GM18508 (cell line): ENCODE measurements at regions not wholly inside any gene's neighbourhood (a gene's known extent, or its start where the extent isn't known, plus 50 kb on each side); places are given as distances from the start of the nearest gene placed in this dataset.

ENCODE experiments used
- ATAC-seq: cut with Tn5 transposase; IDR thresholded peaks from one replicate; pipeline ENCODE4 v1.9.1; 2021; ENCODE audit warnings: moderate number of reproducible peaks; ENCODE audit not compliant: insufficient read depth, unreplicated experiment

DNA sequence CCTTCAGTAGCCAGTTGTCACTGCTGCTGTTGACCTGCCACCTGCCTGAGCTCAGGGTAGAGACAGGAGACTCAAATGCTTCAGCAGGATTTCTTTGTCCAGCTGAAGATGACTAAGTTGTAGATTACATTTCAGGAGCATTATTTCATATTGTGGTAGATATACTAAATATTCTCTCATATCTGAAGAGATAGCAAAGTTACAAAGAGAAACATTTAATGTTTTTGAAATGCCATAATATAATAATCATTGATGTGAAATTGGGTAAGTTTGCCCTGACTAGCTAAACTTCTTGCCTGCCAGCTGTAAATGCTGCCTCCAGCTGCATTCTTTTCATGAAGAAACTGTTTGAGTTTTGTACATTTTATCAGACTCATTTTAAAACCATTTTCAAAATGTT is 247.6 kb upstream of the CNKSR2 start:
- no peak for ATAC-seq

DNA sequence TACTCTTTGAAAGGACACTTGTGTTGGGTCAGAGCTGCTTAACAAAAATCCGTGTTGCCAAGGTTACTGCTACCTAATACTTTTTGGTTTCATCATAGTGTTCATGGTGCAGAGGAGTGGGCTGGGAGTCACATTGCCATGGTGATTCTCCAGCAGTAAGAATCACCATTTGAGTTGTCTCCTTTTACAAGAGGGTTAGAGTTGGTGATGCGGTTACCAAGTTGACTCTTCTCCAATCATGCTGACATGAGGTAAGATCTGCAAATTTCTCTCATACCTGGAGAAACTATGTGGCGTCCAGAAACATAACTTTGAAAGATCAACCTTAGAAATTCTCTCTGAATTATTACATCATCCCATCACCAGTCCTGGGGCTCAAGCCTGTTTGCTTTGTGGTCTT is 242.9 kb upstream of the CNKSR2 start:
- no peak for ATAC-seq

DNA sequence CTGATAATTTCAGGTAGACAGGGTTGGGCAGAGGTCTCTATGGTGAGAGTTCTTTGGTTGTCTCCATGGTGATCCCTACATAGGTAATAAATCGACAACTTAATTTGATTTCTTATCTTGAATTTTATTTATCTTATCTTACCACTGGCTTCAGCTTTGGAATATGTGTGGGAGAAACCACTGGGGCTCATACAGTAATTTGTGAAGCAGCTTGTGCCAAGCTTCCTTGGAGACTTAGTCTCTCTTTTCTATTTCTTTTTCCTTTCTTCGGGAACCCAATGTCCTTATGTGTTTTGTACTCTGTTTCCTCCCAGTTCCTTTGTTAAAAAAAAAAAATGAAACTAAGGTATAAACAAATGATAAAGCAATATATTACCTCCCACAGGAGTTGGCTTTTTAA is 242.4 kb upstream of the CNKSR2 start:
- ATAC-seq, result no peak

DNA sequence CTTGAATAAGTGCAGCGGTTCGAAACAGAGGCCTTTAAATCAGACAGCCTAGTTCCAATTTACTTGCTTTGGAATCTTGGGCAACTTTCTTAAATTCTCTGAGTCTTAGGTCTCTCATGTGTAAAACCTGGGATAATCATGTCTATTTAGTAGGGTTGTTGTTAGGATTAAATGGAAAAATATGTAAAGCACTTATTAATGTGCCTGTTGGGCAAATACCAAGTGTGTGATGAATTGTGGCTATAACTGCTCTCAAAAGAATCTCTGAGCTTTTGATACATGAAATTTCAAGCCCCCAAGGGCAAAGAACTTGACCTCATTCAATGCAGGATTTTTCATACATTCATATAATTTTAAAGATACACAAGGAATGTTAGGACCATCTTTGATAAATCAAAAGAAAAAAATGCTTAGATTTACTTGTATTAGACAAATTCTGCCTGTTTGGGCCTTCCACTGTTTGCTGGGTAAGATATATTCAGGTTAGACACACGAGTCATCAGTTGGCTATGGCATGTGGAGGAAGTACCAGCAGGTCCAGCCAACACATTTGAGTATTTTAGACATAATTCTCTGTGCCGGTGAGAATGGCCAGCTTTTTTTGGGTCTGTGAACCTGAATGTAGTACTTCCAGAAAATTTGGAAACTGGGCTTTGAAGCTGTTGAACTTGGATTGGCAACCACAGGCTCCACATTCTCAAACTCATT is 241.4 kb upstream of the CNKSR2 start:
- no peak for ATAC-seq

DNA sequence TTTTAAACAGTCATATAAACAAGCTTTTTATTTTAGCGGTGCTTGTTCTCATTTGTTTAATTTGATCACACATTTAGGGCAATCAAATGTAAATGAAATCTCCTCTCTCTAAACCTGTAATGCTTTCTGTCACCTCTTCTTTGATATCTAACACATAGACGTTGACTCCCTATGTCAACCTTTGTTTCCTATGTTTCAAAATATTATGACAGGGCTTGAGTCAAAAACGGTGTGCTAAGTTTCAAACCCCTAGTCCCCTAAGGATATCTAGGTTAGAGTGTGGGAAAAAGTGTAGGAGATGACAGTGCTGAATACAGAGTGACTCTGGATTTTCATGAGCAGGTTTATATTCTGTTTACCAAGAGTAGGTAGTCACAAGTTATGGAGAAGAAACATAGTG is 224.0 kb upstream of the CNKSR2 start:
- ATAC-seq, result no peak

DNA sequence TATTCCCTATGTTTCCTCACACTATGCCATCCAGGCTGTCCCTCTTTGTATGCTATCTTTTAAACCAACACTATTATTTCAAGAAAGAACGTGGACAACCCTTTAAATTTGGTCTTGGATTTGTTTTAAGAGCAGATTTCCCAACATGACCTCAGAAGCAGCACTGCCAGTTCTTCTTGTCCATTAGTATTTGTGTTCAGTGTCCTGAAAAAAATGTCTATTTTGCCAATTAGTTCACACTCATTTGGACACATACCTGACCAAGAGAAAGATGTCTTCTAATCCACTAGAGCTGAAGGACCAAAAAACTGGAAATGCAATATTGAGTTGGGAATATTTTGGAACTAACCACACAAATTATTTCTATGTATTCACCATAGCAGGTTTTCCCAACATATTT is 223.2 kb upstream of the CNKSR2 start:
- ATAC-seq, result no peak

DNA sequence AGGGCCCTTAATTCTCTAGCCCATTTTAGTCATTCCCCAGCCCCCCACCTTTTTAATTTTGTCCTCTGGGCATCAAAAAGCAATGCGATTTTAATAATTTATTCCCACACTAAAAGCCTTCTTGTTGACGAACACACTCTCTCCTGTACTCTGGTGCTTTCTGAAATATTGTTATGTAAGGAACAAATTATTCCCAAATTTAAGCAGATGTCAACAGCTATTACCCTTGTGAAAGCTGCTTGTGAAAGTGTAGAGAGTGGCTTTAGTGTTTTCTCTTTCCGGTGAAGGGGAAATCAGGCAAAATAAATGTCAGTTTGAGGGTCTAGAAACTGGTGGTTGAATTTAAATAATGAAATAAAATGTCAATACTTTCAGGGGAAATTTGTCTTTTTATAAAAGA is 221.2 kb upstream of the CNKSR2 start:
- ATAC-seq, result no peak

DNA sequence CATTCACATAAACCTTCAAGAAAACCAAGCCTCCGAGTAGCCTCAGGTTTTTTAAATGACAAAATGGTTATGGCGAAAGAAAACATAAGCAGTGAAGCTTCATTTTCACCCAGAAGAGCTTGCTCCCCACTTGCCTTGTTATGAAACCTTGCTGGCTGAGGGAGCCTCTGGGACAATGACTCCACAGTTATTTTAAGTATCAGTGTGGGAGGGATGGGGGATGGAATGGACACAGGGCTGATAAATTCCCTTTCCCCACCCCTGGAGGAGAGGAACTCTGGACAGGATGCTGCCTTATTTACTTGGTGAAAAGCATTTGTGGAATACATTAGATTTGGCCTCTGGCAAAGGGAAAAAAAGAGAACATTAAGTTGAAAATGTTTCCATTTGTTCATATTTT is 220.7 kb upstream of the CNKSR2 start:
- ATAC-seq, result no peak

DNA sequence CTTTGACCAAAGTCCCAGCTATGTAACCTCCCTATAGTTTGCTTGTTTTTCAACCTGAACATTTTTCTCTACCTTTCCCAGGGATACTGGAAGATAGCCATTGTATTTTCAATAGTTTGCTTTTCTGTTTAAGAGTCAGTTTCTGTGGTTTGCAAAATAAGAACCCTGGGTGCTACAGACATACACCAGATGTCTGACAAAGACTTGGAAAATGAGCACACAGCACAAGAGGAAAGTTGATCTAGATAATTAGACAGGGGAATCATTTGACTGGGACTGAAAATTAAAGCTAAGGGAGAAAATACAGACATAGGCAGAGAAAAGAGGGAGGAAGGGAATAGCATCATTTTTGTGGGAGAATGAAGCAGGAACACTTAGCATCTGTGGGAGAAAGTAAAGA is 218.3 kb upstream of the CNKSR2 start:
- ATAC-seq, result no peak

DNA sequence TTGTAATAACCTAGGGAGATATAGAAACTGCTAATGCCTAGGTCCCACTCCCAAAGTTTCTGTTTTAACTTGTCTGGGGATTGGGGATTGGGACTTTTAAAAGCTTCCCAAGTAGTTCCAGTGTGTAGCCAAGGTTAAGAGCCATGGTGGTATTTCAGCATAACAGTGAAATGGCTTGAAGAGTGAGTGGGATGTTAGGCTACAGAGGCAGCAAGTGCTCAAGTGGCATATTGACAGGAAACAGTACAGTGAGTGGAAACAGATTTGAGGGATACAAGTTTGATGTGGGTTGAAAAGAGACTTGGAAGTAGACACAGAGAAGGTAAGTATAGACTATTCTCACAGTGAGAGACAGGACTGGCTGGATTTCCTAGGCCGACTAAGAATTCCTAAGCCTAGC is 217.6 kb upstream of the CNKSR2 start:
- no peak for ATAC-seq

DNA sequence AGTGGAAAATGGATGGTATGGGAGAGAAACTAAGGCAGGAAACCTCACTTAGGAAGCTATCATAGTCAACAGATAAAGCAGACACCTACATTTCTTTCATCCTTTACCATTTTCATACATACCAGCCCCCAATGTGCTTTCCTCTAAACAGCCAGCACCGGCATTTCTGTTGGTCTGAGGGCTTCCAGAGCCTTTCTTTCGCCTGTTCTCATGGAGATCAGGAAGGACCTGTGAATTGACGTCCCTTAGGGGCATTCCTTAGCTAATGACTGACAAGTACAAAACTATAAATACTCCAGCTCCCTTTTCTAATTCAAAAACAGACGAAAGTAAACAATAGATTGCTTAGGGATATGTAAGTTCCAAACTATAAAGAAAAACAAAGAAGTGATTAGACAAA is 215.5 kb upstream of the CNKSR2 start:
- ATAC-seq, result no peak

DNA sequence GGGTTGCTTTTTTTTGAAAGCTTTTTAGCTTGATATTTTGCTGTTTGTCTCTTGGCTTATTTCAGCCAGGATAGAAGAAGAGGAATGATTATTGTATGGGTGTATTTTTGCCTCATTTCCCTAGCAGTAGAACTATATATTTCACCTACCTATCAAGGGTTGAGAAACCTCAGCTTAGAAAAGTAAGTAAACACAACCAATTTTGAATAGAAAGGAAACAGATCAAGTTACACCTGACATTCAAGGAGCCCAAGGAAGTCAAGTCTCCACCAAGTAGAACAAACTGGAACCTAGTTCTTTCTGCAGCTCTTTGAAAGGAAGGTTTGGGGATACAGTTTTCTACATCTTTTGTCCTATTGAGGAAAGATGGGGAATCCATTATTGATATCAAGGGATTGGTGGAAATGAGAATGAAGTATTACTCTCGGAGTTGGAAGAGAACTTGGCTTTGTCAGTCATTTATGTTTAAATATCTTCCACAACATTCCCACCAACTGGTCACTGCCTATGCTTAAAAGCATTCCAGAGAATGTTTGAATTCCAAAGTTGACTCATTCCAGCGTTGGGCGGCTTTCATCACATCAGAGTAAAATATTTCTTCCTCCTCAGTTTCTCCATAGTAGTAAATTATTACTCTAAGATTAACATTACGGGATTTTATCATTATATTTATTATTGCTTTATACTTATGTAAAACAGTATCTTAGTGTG is 207.8 kb upstream of the CNKSR2 start:
- no peak for ATAC-seq

DNA sequence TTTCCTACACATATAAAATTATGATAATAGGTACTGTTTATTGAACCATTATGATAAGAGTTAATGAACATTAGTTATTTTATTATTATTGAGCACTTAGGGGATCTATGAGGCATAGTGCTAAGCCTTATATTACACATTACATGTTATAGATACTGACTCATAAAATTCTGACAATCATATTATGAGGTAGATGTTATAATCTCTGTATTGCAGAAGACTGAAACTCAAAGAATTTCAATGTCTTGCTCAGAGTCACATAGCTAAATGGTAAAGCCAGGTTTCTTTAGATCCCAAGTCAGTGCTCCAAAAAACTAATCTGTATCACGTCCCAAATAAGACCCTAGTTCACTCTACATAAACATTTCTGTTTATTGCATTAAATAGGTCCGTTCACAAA is 207.2 kb upstream of the CNKSR2 start:
- ATAC-seq, result no peak

DNA sequence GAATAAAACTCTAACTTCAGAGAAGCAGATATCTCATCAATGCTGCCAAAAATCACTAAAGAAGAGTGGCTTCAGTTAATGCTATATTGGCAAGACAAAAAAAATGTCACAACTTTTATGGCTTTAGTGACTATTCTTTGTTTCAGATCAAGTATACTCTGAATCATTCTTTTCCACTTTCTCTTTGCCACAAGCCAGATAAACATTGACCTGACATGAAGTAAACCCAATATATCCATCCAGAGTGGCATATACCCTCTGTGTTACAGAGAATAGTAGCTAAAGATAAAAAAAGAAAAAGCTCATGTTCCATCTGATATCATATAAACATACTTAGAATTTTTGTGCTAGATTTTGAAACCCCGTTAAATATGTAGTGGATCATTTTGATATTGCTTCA is 206.7 kb upstream of the CNKSR2 start:
- no peak for ATAC-seq

DNA sequence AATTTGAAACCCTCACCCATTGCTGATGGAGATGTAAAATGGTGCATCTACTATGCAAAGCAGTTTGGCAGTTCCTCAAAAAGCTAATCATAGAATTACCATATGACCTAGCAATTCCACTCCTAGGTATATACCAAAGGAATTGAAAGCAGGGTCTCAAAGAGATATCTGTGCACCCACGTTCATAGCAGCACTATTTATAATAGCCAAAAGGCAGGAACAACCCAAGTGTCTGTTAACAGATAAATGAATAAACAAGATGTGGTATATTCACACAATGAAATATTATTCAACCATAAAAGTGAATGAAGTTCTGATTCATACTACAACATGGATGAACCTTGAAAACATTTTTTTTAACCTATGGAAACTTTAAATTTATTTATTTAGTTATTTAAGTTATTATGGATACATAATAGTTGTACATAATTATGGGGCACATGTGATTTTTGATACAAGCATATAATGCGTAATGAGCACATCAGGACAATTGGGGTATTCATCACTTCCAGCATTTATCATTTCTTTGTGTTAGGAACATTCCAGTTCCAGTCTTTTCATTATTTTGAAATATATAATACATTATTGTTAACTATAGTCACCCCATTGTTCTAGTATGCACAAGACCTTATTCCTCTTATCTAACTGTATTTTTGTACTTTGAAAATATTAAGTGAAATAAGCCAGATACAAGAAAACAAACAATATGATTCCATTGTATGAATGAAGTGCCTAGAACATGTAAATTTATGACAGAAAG is 205.6 kb upstream of the CNKSR2 start:
- no peak for ATAC-seq

DNA sequence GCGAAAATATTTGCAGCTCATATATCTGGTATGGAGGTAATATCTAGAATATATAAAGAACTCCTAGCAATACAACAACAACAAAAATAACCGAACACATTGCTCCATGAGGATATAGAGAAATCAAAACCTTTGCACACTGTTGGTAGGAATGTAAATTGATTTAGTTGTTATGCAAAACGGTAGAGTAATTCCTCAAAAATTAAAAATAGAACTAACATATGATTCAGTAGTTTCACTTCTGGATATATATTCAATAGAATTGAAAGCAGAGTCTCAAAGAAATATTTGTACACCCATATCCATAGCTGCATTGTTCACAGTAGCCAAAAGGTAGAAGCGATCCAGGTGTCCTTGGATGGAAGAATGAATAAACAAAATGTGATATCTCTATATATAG is 203.0 kb upstream of the CNKSR2 start:
- no peak for ATAC-seq

DNA sequence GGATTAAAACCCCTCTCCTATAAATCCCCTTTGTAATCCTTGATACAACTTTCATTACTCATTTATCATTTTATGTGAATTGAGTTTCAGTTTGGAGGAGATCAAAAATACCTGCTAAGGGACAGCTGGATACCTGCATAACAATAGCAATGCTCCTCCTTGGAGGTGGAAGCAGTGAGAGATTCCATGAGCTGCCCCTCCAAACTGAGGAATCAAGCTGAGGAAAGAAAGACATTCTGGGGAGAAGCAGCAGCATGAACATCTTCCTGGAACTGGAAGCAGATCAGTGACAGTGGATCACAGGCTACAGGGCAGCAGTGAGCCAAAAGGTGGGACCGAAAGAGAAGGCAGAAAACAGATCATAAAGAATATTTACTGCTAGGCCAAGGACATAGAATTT is 199.8 kb upstream of the CNKSR2 start:
- no peak for ATAC-seq

DNA sequence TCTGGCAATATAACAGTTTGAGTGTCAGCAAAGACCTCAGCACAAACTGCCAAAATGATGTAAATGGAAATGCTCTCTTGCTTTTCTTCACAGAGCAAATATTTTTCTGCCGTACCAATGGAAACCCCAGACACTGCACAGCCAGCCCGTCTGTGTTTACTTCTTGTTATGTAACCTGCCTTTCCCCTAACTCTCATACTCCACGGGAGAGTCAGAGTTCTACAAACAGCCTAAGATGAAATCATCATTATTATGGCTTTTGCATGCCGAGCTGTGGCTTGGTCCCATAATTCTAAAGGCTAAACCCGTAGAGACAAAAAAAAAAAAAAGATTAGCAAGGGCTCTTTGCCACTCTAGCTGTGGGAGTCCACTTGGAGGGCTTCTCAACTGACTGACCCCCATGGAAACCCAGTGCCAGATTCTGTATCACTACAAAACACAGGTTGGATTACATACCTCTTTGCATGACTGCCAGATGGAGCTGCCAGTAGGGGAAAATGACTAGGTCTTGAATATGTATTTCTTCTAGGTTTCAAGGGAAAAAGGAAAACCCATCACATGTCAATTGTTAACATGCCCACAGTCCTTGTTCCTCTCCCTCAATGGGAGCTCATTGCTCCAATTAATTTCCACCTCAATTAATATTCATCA is 197.2 kb upstream of the CNKSR2 start:
- ATAC-seq, result no peak

DNA sequence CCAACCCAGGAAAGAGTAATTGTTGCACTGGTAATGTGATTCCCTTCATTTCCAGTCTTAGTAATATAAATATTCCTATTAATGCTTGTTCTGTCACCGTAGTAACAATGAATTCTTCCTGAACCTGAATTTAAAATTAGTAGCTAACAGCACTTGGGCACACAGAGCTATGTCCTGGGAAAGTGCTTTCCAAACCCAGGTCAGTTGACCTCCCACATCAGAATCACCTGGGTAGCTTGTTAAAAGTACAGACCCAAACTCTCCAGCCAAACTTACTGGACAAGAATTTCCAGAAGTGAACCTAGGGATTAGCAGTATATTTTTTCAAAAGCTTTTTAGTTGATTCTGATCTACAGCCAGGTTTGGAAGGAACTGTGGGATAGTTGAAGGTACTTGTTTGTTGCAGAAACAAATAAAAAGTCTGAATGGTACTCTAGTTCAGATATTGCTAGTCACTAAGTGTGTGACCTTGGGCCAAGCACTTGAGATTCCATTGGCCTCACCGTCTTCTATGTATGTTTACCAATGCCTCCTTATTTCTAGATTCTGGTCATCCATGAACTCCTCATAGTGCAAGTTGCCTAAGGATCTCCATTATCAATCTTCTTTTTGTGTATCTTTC is 192.9 kb upstream of the CNKSR2 start:
- ATAC-seq, result no peak

DNA sequence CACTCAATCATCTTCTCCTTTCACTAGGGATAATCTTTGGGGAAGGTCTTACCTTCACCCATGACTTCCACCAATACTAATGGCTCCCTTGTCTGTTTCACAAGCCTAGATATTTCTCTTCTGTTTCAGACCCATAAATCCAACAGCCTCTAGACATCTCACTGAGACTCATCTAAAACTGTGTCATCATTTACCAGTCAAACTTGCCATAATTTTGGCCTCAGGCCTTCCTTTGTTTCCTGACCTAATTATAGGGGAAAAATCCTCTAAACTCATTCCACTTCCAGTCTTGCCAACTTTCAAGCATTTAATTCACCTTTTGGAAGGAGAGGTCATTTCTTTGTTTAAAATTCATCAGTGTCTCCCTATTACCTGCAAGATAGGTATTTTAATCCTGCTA is 181.0 kb upstream of the CNKSR2 start:
- ATAC-seq, result no peak

DNA sequence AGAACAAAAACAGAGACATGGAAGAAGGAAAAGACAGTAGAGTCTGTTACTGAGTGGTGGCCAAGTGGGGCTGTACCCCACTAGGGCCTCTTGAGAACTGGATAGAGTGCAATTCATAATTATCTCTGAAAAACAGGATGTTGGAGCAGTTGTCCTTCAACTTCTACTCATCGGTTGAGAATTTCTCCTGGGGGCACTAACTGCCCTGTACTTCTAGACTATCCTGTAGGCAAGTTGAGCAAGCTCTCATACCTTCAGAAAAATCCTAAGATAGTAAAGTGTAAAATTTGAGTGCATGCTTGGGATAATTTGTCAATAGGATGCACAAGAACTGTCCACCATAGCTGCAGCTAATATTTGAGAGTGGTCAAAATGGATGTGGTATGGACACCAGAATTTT is 179.7 kb upstream of the CNKSR2 start:
- ATAC-seq, result no peak
